ENCODE measurements at regions not wholly inside any gene's neighbourhood (a gene's known extent, or its start where the extent isn't known, plus 50 kb on each side); places are given as distances from the start of the nearest gene placed in this dataset.

GRCh38 chr11:22130462-22131053 lies 62.3 kb upstream of the ANO5 start:
- TF ChIP-seq POLR2A (IDR thresholded peaks at IDR 0.05) (no peak), POLR2AphosphoS5 (IDR thresholded peaks at IDR 0.05) (no peak)
- TF ChIP-seq, protein P1, sequence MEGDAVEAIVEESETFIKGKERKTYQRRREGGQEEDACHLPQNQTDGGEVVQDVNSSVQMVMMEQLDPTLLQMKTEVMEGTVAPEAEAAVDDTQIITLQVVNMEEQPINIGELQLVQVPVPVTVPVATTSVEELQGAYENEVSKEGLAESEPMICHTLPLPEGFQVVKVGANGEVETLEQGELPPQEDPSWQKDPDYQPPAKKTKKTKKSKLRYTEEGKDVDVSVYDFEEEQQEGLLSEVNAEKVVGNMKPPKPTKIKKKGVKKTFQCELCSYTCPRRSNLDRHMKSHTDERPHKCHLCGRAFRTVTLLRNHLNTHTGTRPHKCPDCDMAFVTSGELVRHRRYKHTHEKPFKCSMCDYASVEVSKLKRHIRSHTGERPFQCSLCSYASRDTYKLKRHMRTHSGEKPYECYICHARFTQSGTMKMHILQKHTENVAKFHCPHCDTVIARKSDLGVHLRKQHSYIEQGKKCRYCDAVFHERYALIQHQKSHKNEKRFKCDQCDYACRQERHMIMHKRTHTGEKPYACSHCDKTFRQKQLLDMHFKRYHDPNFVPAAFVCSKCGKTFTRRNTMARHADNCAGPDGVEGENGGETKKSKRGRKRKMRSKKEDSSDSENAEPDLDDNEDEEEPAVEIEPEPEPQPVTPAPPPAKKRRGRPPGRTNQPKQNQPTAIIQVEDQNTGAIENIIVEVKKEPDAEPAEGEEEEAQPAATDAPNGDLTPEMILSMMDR (IDR thresholded peaks at IDR 0.05) = no peak
- 29 to 42% methylated on average over 3 of the region's 3 CpGs for WGBS, 2 donors
- H3K9me3 ChIP-seq = peaks cover 0 to 3% (median 0%) of the 10 kb centered on the region in 4 donors
- H3K4me1 ChIP-seq = no peaks in the 10 kb centered on the region
- H3K4me3 ChIP-seq = no peak overlapping the region
- H3K27ac ChIP-seq = no peak overlapping the region
- H3K27me3 ChIP-seq = no peaks in the 10 kb centered on the region
- no peaks in the 10 kb centered on the region for H3K36me3 ChIP-seq
- no peak for DNase-seq
- intact Hi-C loops (cut with DNase I) = loop anchor here (5.0 kb wide), 1 partner anchor 1483 kb away; no protein-coding TSS in a partner anchor

DNA sequence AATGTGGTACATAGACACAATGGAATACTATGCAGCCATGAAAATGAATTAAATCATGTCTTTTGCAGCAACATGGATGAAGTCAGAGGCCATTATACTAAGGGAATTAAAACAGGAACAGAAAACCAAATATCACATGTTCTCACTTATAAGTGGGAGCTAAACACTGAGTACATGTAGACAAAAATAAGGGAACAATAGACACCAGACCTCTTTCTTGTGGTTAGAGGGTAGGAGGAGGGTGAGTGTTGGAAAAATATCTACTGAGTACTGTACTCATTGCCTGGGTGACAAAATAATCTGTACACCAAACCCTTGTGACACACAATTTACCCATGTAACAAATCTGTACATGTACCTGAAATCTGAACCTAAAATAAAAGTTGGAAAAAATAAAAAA lies 59.1 kb upstream of the ANO5 start:
- Histone ChIP-seq H3K4me1 (no peaks in the 10 kb centered on the region), H3K27ac (no peak overlapping the region), H3K27me3 (no peaks in the 10 kb centered on the region), H3K9me3 (peaks cover 0 to 3% (median 0%) of the 10 kb centered on the region in 4 donors), H3K36me3 (no peaks in the 10 kb centered on the region), H3K4me3 (no peak overlapping the region)
- DNase-seq = no peak
- intact Hi-C loops (cut with DNase I) = loop anchor here (5.0 kb wide), 1 partner anchor 1486 kb away; no protein-coding TSS in a partner anchor
- TF ChIP-seq POLR2AphosphoS5 (IDR thresholded peaks at IDR 0.05) (no peak), EP300 (IDR thresholded peaks at IDR 0.05) (no peak), POLR2A (IDR thresholded peaks at IDR 0.05) (no peak)
- TF ChIP-seq, protein P1 (IDR thresholded peaks at IDR 0.05) = no peak

DNA sequence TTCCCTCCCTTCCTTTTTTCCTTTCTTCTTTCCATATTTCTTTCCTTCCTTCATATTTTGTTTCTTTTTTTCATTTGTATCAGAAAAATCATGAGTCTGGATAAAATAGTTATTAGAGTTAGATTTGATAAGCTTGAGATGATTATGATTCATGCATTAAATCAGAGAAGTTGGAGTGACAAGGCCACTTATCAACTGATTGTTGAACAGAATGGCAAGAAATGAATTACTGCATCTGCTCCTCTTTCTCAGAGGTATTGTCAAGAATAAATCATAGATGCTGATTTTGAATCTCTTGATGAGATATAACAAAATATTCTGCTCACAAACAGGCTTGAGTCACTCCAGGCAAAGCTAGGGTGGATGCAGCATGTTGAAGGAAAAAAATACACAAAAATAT lies 54.6 kb upstream of the ANO5 start:
- H3K4me3 ChIP-seq = no peak overlapping the region
- H3K9me3 ChIP-seq = no peaks in the 10 kb centered on the region
- no peak for TF ChIP-seq POLR2A (IDR thresholded peaks at IDR 0.05)
- TF ChIP-seq POLR2AphosphoS5 (IDR thresholded peaks at IDR 0.05) = no peak
- TF ChIP-seq, protein P1 (IDR thresholded peaks at IDR 0.05) = no peak
- TF ChIP-seq EP300 (IDR thresholded peaks at IDR 0.05) = no peak
- no peaks in the 10 kb centered on the region for H3K36me3 ChIP-seq
- no peak for DNase-seq
- intact Hi-C loops (cut with DNase I) = no loop called here
- no peaks in the 10 kb centered on the region for H3K4me1 ChIP-seq
- no peaks in the 10 kb centered on the region for H3K27me3 ChIP-seq
- H3K27ac ChIP-seq = no peak overlapping the region

Data from sigmoid colon (tissue), 6 donors.